SJSA1 (cell line): ENCODE measurements at regions not wholly inside any gene's neighbourhood (a gene's known extent, or its start where the extent isn't known, plus 50 kb on each side); places are given as distances from the start of the nearest gene placed in this dataset.

Experiments used
- DNase-seq, 2 experiments: peaks; one replicate each; pipeline ENCODE4 v3.0.0-alpha.2; 2015 to 2020; ENCODE audit warnings: low spot score in 2 of 2, low read depth in 1 of 2
- H3K27ac ChIP-seq: fragments of 250-450 bp; sonication (Bioruptor Pico); 2 replicates; pipeline ENCODE4 v1.5.1; 2020; ENCODE audit warnings: mild to moderate bottlenecking, moderate library complexity
- H3K27me3 ChIP-seq: fragments of 250-450 bp; sonication (Bioruptor Pico); replicated peaks from 2 replicates; pipeline ENCODE4 v1.5.1; 2020; ENCODE audit warnings: mild to moderate bottlenecking, moderate library complexity
- H3K36me3 ChIP-seq: fragments of 250-450 bp; sonication (Bioruptor Pico); 2 replicates; pipeline ENCODE4 v1.5.1; 2020; ENCODE audit warnings: mild to moderate bottlenecking
- H3K4me1 ChIP-seq: fragments of 250-450 bp; sonication (Bioruptor Pico); replicated peaks from 2 replicates; pipeline ENCODE4 v1.6.1; 2021; ENCODE audit warnings: mild to moderate bottlenecking
- H3K4me3 ChIP-seq: fragments of 250-450 bp; sonication (Bioruptor Pico); 2 replicates; pipeline ENCODE4 v1.5.1; 2020; ENCODE audit warnings: mild to moderate bottlenecking
- H3K9me3 ChIP-seq: fragments of 250-450 bp; sonication (Bioruptor Pico); replicated peaks from 2 replicates; pipeline ENCODE4 v1.5.1; 2020; ENCODE audit warnings: mild to moderate bottlenecking

GRCh38 chr22:47739291-47740015, 977.0 kb downstream of the TBC1D22A start:
- H3K27ac ChIP-seq: no peak overlapping the region
- H3K9me3 ChIP-seq: no peaks in the 10 kb centered on the region
- no peaks in the 10 kb centered on the region for H3K4me1 ChIP-seq
- H3K27me3 ChIP-seq: 0 out of 2 replicates have a peak, but pooled peaks cover 6% of the 10 kb centered on the region
- no peak overlapping the region for H3K4me3 ChIP-seq
- no peak for DNase-seq
- H3K36me3 ChIP-seq: no peaks in the 10 kb centered on the region

- no peaks in the 10 kb centered on the region for H3K9me3 ChIP-seq
- no peak for DNase-seq
These were observed 976.1 kb downstream of the TBC1D22A start for GRCh38 chr22:47738472-47739013.

DNA sequence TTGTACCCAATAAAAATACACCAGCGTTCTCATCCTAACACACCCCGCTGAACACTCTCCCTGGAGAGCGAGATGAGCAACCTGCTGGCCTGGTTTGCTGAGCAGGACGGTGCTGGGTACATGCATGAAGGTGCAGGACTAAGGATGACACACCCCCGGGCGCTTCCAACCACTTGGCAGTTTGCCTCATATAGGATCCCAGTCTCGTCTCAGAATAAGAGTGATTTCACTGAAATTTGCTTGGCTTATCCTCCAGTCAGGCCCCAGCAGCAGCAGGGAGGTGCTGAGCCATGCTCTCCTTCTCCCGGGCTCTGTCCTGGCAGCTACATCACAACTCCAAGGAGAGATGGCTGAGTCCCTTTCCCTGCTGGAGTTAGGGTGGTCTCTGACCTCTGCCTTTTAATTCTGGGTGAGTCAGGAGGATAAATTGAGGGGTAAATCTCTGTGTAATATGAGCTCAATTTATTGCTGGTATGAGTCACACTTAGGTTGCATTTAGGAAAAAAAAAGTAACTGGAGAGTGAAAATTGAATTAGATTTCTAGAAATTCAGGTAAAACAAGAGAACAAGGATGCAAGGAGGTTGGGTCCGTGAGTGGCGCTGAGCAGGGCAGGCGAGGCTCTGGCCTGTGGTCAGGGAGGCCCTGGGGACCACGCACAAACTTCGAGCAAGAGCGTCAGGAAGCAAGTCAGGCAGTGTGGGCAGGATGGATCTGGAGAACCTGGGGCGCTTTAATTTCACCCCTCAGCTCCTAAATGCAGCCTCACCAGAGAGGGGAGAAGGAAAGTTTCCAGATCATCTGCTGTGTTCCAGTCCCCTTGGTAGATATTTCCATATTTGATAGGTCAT, 974.0 kb downstream of the TBC1D22A start:
- Histone ChIP-seq H3K36me3 (no peaks in the 10 kb centered on the region), H3K4me3 (no peak overlapping the region), H3K9me3 (no peaks in the 10 kb centered on the region), H3K4me1 (no peaks in the 10 kb centered on the region), H3K27ac (no peak overlapping the region), H3K27me3 (0 out of 2 replicates have a peak, but pooled peaks cover 3% of the 10 kb centered on the region)
- DNase-seq: no peak

More at GRCh38 chr22:47738472-47739013, 976.1 kb downstream of the TBC1D22A start:
- 0 out of 2 replicates have a peak, but pooled peaks cover 6% of the 10 kb centered on the region for H3K27me3 ChIP-seq
- H3K4me3 ChIP-seq: no peak overlapping the region
- H3K36me3 ChIP-seq: no peaks in the 10 kb centered on the region
- no peak overlapping the region for H3K27ac ChIP-seq
- H3K4me1 ChIP-seq: no peaks in the 10 kb centered on the region

- Histone ChIP-seq H3K27me3 (0 out of 2 replicates have a peak, but pooled peaks cover 3% of the 10 kb centered on the region), H3K4me3 (no peak overlapping the region), H3K9me3 (no peaks in the 10 kb centered on the region), H3K36me3 (no peaks in the 10 kb centered on the region), H3K4me1 (no peaks in the 10 kb centered on the region), H3K27ac (no peak overlapping the region)
- DNase-seq: no peak
These were observed 972.1 kb downstream of the TBC1D22A start for GRCh38 chr22:47734511-47734910.

GRCh38 chr22:47727641-47728040, 965.2 kb downstream of the TBC1D22A start:
- no peaks in the 10 kb centered on the region for H3K27me3 ChIP-seq

GRCh38 chr22:47724751-47725150, 962.3 kb downstream of the TBC1D22A start:
- H3K9me3 ChIP-seq: no peaks in the 10 kb centered on the region; the same call in 1 of the 2 replicates
- H3K36me3 ChIP-seq: no peaks in the 10 kb centered on the region
- no peak overlapping the region for H3K4me3 ChIP-seq
- no peak for DNase-seq
- no peaks in the 10 kb centered on the region for H3K4me1 ChIP-seq
- H3K27ac ChIP-seq: no peak overlapping the region
- no peaks in the 10 kb centered on the region for H3K27me3 ChIP-seq

More at GRCh38 chr22:47727641-47728040, 965.2 kb downstream of the TBC1D22A start:
- DNase-seq: no peak
- Histone ChIP-seq H3K9me3 (no peaks in the 10 kb centered on the region), H3K27ac (no peak overlapping the region), H3K36me3 (no peaks in the 10 kb centered on the region), H3K4me1 (no peaks in the 10 kb centered on the region), H3K4me3 (no peak overlapping the region)

- Histone ChIP-seq H3K36me3 (no peaks in the 10 kb centered on the region), H3K4me1 (no peaks in the 10 kb centered on the region), H3K27ac (no peak overlapping the region), H3K4me3 (no peak overlapping the region), H3K9me3 (no peaks in the 10 kb centered on the region; the same call in 1 of the 2 replicates), H3K27me3 (no peaks in the 10 kb centered on the region)
- DNase-seq: no peak
These were observed 961.6 kb downstream of the TBC1D22A start for GRCh38 chr22:47724030-47724429.

- no peak overlapping the region for H3K4me3 ChIP-seq
- DNase-seq: no peak
- H3K4me1 ChIP-seq: no peaks in the 10 kb centered on the region
- no peaks in the 10 kb centered on the region for H3K27me3 ChIP-seq
- H3K27ac ChIP-seq: no peak overlapping the region
- no peaks in the 10 kb centered on the region for H3K36me3 ChIP-seq
- no peaks in the 10 kb centered on the region; the same call in 1 of the 2 replicates for H3K9me3 ChIP-seq
These were observed 955.9 kb downstream of the TBC1D22A start for GRCh38 chr22:47718337-47718736.

DNA sequence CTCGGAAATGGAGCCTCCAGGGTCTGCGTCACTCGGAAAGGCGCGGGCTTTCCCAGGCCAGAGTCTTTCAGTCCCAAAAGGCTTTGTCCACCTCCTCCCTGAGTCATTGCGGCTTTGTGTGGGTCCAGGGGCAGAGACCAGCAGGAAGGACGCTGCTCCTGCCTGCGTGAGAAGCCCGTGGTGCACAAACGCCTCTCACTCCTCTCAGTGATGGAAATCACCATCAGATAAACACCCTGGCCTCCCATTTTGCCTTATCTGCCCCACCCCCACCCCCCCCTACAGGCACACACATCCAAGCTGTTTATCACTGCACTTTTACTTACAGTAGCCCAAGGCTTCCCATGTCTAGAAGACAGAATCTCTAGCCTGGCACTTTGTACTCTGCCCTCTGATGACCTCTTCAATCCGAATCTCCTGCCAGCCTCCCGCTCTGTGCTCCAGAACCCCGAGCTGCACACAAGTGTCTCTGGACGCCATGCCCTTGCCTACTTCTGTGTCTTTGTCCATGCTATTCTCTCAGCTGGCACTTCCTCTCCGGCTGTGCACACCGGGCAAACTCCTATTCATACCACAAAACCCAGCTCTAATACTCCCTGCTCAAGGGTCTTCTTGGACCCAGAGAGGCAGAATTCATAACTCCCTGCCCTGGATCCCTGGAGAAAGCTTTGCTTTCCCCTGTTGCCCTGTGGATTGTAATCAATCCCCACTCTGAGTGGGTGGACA, 954.6 kb downstream of the TBC1D22A start:
- Histone ChIP-seq H3K4me3 (no peak overlapping the region), H3K27me3 (no peaks in the 10 kb centered on the region), H3K36me3 (no peaks in the 10 kb centered on the region), H3K4me1 (no peaks in the 10 kb centered on the region), H3K9me3 (no peaks in the 10 kb centered on the region; the same call in 1 of the 2 replicates), H3K27ac (no peak overlapping the region)
- no peak for DNase-seq

DNA sequence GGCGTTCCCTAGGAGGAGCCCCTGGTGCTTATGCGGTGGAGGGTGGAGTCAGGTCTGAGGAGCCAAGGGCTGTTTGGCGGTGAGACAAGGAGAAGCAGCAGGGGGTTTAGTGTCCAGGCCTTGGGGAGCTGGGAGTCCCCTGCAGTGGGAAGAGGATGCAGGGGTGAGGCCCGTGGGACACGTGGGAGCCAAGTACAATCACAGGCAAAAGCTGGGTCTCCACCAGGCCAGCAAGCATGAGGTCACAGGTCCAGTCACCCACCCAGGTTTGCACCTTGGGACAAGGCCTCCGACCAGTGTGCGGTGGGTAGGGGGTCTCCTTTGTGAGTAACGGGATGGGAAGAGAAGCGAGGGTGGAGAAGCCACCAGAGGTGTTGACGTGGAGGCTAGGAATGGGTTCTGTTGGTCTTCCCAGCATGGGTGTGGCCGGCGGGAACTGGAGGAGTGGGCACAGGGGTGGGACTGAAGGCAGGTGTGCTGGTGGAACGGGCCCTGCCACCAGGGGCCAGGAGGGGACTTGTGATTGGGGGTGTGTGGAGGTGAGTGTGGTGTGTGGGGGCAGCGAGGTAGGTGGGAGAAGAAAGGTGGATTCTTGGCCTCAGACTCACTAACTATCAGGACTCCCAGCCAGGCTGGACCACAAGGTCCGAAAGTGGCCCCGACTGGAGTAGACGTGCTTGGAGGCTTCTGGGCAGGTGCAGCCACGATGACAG, 953.6 kb downstream of the TBC1D22A start:
- no peak overlapping the region for H3K27ac ChIP-seq
- H3K9me3 ChIP-seq: no peaks in the 10 kb centered on the region
- H3K4me1 ChIP-seq: no peaks in the 10 kb centered on the region
- DNase-seq: no peak
- H3K4me3 ChIP-seq: no peak overlapping the region
- H3K27me3 ChIP-seq: no peaks in the 10 kb centered on the region
- H3K36me3 ChIP-seq: no peaks in the 10 kb centered on the region

- H3K36me3 ChIP-seq: no peaks in the 10 kb centered on the region
- no peaks in the 10 kb centered on the region for H3K27me3 ChIP-seq
- H3K4me1 ChIP-seq: no peaks in the 10 kb centered on the region
- H3K4me3 ChIP-seq: no peak overlapping the region
- no peak overlapping the region for H3K27ac ChIP-seq
- DNase-seq: no peak
- no peaks in the 10 kb centered on the region for H3K9me3 ChIP-seq
These were observed 951.5 kb downstream of the TBC1D22A start for GRCh38 chr22:47713941-47714340.

- DNase-seq: no peak
- Histone ChIP-seq H3K4me1 (no peaks in the 10 kb centered on the region), H3K4me3 (no peak overlapping the region), H3K27me3 (no peaks in the 10 kb centered on the region; the same call in 1 of the 2 replicates), H3K27ac (no peak overlapping the region), H3K9me3 (no peaks in the 10 kb centered on the region), H3K36me3 (no peaks in the 10 kb centered on the region)
These were observed 947.7 kb downstream of the TBC1D22A start for GRCh38 chr22:47710135-47710534.

- H3K4me3 ChIP-seq: no peak overlapping the region
- H3K36me3 ChIP-seq: no peaks in the 10 kb centered on the region
- H3K9me3 ChIP-seq: no peaks in the 10 kb centered on the region
- no peaks in the 10 kb centered on the region; the same call in 1 of the 2 replicates for H3K27me3 ChIP-seq
- DNase-seq: no peak
- no peak overlapping the region for H3K27ac ChIP-seq
- no peaks in the 10 kb centered on the region for H3K4me1 ChIP-seq
These were observed 942.9 kb downstream of the TBC1D22A start for GRCh38 chr22:47705350-47705749.
